IPS-15b (cell line): ENCODE measurements at regions not wholly inside any gene's neighbourhood (a gene's known extent, or its start where the extent isn't known, plus 50 kb on each side); places are given as distances from the start of the nearest gene placed in this dataset.

Source experiments
- H3K27me3 ChIP-seq: one replicate; pipeline ENCODE4 v1.6.1; 2013; ENCODE audit warnings: low read length; ENCODE audit not compliant: control insufficient read depth, insufficient read depth
- H3K36me3 ChIP-seq: one replicate; pipeline ENCODE4 v1.6.1; 2013; ENCODE audit warnings: low read length; ENCODE audit not compliant: control insufficient read depth, insufficient read depth
- H3K4me1 ChIP-seq: one replicate; pipeline ENCODE4 v1.6.1; 2013; ENCODE audit warnings: mild to moderate bottlenecking, low read length; ENCODE audit not compliant: control insufficient read depth, insufficient read depth
- H3K4me3 ChIP-seq: one replicate; pipeline ENCODE4 v1.5.1; 2013; ENCODE audit warnings: low read depth, low read length
- H3K9ac ChIP-seq: one replicate; pipeline ENCODE4 v1.6.1; 2013; ENCODE audit warnings: low read depth, mild to moderate bottlenecking, low read length
- H3K9me3 ChIP-seq: one replicate; pipeline ENCODE4 v1.6.1; 2013; ENCODE audit warnings: mild to moderate bottlenecking, low read length; ENCODE audit not compliant: control insufficient read depth, insufficient read depth

DNA sequence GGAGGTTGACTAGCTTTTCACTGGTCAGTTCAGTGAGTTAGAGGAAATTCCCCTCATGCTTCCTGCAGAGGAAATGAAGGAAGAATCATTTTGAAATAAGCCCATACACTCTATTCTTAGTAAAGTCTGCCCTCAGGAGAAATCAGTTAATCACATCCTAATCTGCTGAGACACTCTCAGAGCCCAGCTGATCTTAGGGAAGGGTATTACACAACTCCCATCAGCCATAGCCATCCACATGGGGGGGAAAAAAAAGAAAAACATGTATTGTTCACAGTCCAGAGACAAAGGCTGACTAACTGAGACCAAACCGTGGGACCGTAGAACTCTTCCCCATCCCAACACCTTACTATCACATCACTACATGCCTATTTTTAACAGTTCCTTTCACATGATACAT lies 722.3 kb downstream of the CDH8 start:
- Histone ChIP-seq H3K4me3 (no peak overlapping the region), H3K9ac (no peak overlapping the region), H3K36me3 (no peaks in the 10 kb centered on the region), H3K4me1 (no peaks in the 10 kb centered on the region), H3K9me3 (no peaks in the 10 kb centered on the region), H3K27me3 (no peaks in the 10 kb centered on the region)

DNA sequence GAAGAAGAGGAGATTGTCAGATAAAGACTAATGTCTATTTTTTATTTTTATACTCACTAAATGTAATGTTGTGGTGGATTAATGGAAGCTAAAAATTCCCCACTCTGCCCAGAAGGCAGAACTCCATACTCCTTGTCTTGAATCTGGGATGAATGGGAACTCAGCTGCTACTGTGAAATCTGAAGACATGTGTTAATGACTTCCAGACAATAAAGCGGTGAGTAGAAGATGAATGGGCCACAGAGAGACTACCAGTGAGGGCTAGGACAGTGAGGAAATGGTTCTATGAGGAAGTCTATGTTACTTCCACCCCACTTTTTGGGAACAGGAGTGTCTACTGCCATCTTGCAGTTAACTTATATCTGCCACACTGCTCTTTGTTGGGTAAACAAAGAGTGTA lies 726.9 kb downstream of the CDH8 start:
- no peak overlapping the region for H3K9ac ChIP-seq
- no peaks in the 10 kb centered on the region for H3K4me1 ChIP-seq
- H3K27me3 ChIP-seq = no peaks in the 10 kb centered on the region
- H3K4me3 ChIP-seq = no peak overlapping the region
- no peaks in the 10 kb centered on the region for H3K9me3 ChIP-seq
- no peaks in the 10 kb centered on the region for H3K36me3 ChIP-seq

DNA sequence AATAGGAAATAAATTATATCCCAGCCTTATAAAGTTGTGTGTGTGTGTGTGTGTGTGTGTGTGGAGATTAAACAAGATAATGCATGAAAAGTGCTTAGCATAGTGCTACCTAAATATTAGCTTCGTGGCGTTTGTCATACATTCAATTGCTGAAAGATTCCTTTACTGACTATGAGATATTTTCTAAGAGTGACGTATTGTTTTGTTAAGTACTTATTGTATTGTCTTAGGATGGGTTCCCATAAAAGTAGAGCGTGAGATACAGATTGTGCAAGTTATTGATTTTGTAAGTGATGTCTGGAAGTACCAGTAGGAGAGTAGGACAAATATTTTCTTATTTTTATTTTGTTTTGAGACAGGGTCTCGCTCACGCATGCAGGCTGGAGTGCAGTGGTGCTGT lies 730.0 kb downstream of the CDH8 start:
- no peaks in the 10 kb centered on the region for H3K4me1 ChIP-seq
- no peaks in the 10 kb centered on the region for H3K9me3 ChIP-seq
- H3K9ac ChIP-seq = no peak overlapping the region
- H3K4me3 ChIP-seq = no peak overlapping the region
- no peaks in the 10 kb centered on the region for H3K36me3 ChIP-seq
- no peaks in the 10 kb centered on the region for H3K27me3 ChIP-seq

DNA sequence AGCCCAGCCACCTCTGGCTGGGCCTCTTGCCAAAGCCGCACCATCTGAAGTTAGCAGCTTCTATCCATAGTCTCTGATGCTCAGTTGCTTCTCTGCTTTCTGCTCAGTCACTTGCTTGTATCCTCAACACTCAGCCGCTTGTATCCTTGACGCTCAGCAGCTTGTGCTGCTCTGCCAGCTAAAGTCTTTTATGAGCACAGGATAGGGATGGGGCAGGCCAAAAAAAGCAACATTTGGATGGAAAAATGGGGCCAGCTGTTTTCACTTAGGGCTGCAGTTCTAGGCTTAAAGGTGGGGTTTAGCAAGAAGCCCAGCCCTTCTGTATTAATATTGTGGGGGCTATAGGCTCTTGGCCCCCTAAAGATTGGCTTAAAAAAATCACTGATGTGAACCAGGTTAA lies 739.4 kb downstream of the CDH8 start:
- Histone ChIP-seq H3K4me3 (no peak overlapping the region), H3K4me1 (peaks cover 11% of the 10 kb centered on the region), H3K9ac (no peak overlapping the region), H3K27me3 (no peaks in the 10 kb centered on the region), H3K9me3 (no peaks in the 10 kb centered on the region), H3K36me3 (no peaks in the 10 kb centered on the region)

DNA sequence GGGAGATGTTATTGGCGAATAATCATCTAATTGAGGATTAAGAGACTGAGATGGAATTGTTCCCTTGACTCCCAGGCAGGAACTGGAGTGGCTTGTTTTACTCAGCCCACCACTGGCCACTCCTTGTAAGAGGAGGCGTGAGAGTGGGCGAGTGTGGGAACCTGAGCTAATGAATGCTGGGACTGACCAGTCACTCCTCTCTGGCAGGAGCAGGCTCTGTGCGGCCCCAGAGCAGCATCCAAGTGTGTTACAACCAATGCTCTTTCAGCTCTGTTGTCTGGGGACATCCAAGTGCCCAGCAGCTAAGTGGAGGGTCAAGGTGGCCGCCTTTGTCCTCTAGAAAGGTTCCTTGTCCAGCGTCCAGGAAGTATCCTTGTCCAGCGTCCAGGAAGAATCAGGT lies 739.9 kb downstream of the CDH8 start:
- no peak overlapping the region for H3K9ac ChIP-seq
- no peaks in the 10 kb centered on the region for H3K36me3 ChIP-seq
- no peaks in the 10 kb centered on the region for H3K27me3 ChIP-seq
- no peak overlapping the region for H3K4me3 ChIP-seq
- H3K9me3 ChIP-seq = no peaks in the 10 kb centered on the region
- peaks cover 11% of the 10 kb centered on the region for H3K4me1 ChIP-seq

DNA sequence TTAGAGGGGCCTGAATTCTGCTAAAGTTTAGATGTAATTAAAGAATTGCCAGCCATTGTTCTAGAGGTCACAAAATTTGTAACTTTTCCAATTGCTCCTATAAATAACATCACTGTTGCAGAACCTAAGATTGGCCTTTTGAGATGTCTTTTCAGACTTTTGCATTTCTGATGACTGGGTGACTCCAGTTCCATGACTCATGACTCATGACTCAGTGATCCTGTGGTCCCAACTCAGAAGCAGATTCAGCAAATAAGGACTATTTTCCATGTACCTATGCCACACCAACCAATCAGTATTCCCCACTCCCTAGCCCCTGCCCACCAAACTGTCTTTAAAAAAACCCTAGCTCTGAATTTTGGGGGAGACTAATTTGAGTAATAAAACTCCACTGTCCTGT lies 740.9 kb downstream of the CDH8 start:
- Histone ChIP-seq H3K27me3 (no peaks in the 10 kb centered on the region), H3K9ac (no peak overlapping the region), H3K4me3 (no peak overlapping the region), H3K36me3 (no peaks in the 10 kb centered on the region), H3K9me3 (no peaks in the 10 kb centered on the region), H3K4me1 (peaks cover 11% of the 10 kb centered on the region)

DNA sequence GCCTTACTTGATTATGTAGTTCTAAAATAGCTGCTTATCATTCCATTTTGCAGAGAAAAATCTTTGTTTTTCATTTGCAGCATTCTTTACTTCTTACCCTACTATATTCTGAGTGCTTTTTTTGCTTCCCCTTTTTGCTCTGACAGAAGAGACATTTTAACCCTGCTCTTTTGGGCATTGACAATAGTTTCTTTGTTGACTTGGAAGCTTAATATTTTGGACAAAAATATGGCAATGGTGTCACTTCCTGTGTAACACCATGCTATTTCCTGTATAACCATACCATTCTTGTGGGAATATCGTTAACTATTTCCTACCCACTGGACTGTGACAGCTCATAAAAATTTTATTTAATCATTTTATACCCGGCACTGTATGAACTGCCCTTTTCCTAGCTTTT lies 747.1 kb downstream of the CDH8 start:
- Histone ChIP-seq H3K4me3 (no peak overlapping the region), H3K36me3 (no peaks in the 10 kb centered on the region), H3K4me1 (peaks cover 5% of the 10 kb centered on the region), H3K9ac (no peak overlapping the region), H3K9me3 (no peaks in the 10 kb centered on the region), H3K27me3 (no peaks in the 10 kb centered on the region)

DNA sequence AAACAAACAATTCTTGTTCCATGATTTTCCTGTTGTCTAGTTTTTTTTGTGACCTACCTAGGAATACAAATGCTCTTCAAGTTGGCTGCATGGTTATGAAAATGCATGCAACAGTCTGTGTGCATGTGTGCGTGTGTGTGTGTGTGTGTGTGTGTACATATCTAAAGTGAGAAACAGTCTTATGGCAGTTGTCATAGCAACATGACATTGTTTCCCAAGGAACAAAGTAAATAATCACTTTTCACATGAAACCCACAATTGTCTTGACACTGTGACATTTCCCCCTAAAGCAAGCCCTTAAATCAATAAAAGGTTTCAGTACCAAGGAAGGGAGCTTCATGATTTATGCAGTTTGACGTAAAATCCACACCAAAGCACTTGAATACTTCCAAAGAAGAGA lies 758.4 kb downstream of the CDH8 start:
- Histone ChIP-seq H3K36me3 (no peaks in the 10 kb centered on the region), H3K9ac (no peak overlapping the region)

DNA sequence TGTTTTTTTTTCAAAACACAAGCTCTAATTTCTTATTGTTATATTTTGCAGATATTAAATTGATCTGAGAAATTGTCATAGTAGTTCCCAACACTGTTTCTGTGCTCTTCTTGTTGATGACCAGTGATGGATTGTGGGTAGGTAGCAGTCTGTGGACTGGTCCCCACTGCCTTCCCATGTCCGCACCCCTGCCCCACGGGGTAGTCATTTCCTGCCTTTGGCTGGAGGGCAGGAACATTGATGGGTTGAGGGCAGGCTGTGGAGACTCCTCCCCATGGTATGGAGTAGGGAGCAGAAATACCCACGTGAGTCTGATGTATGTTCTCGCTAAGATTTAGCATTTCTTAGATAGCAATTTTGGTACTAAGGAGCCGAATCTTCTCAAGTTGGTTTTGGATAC lies 762.0 kb downstream of the CDH8 start:
- H3K36me3 ChIP-seq = no peaks in the 10 kb centered on the region
- H3K4me1 ChIP-seq = no peaks in the 10 kb centered on the region
- no peak overlapping the region for H3K4me3 ChIP-seq
- H3K9ac ChIP-seq = no peak overlapping the region
- H3K27me3 ChIP-seq = no peaks in the 10 kb centered on the region
- H3K9me3 ChIP-seq = no peaks in the 10 kb centered on the region

More for the DNA sequence above, 758.4 kb downstream of the CDH8 start:
- H3K4me3 ChIP-seq = no peak overlapping the region
- H3K4me1 ChIP-seq = no peaks in the 10 kb centered on the region
- no peaks in the 10 kb centered on the region for H3K27me3 ChIP-seq
- H3K9me3 ChIP-seq = no peaks in the 10 kb centered on the region

DNA sequence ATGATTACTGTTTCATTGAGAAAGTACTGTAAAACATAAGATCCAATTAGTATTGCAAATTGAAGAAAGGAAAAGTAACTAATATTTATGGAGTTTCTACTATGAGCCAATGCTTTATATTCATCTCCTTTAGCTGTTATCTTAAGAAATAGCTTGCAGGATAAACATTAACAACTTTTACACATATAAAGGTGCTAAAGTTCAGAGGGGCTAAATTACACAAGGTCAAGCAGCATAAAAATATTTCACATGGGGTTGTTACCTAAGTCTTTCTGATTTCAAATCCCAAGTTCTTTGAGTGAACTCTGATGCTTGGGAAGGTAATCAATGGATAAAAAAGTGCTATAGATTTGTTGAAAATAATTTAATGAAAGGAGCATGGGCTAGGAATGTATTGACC lies 765.5 kb downstream of the CDH8 start:
- Histone ChIP-seq H3K9me3 (no peaks in the 10 kb centered on the region), H3K27me3 (no peaks in the 10 kb centered on the region), H3K4me1 (no peaks in the 10 kb centered on the region), H3K4me3 (no peak overlapping the region), H3K9ac (no peak overlapping the region), H3K36me3 (no peaks in the 10 kb centered on the region)

DNA sequence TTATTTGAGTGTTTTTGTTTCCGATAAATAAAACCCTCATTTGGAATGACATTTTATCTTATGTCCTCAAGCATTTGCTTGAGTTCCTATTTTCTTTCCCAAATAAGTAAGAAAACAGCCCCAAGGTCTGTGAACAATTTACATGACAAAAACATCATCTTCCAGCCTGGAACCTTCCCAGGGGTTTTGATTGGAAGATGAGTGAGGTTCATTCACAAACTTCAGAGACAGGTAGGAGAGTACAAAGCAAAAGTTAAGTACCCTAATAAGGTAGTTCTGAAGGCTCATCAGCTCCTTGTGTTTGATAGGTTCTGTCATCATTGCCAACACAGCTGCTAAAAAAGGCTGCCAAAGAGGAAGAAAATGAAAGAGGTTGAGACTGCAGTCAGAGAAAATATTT lies 772.8 kb downstream of the CDH8 start:
- no peak overlapping the region for H3K9ac ChIP-seq
- H3K4me3 ChIP-seq = no peak overlapping the region
- no peaks in the 10 kb centered on the region for H3K27me3 ChIP-seq
- H3K36me3 ChIP-seq = no peaks in the 10 kb centered on the region
- H3K4me1 ChIP-seq = peaks cover 9% of the 10 kb centered on the region
- H3K9me3 ChIP-seq = no peaks in the 10 kb centered on the region

DNA sequence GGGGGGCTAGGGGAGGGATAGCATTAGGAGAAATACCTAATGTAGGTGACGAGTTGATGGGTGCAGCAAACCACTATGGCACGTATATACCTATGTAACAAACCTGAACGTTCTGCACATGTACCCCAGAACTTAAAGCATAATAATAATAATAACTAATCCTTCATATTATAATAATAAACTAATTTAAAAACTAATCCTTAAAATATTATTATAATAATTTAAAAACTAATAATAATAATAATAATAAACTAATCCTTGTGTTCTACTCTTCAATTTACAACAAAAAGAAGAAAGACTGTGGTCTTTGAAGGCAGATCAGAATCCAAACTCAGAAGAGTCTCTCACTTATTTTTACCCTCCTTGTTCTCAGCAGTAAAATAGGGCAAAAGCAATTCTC lies 774.9 kb downstream of the CDH8 start:
- Histone ChIP-seq H3K36me3 (no peaks in the 10 kb centered on the region), H3K9me3 (no peaks in the 10 kb centered on the region), H3K4me3 (no peak overlapping the region), H3K4me1 (peaks cover 9% of the 10 kb centered on the region), H3K9ac (no peak overlapping the region), H3K27me3 (no peaks in the 10 kb centered on the region)

DNA sequence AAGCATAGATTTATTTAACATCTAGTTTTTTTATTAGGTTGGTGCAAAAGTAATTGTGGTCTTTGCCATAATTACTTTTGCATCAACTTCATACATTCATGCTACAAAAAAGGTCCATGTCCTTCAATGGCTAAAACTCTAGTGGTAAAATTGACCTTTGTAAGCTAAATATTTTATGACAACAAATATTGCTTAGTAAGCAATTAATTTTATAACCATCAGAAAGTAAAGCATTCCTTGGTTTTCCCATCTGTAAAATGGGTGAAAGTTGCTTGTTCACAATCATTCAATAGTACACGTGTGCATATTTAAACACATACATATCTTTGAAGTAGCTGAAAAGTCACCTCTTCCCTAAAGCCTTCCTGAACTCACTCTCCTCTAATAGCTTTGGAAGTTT lies 789.6 kb downstream of the CDH8 start:
- Histone ChIP-seq H3K36me3 (no peaks in the 10 kb centered on the region), H3K4me3 (no peak overlapping the region), H3K27me3 (no peaks in the 10 kb centered on the region), H3K9ac (no peak overlapping the region), H3K9me3 (no peaks in the 10 kb centered on the region), H3K4me1 (no peaks in the 10 kb centered on the region)
